ENCODE measurements at regions not wholly inside any gene's neighbourhood (a gene's known extent, or its start where the extent isn't known, plus 50 kb on each side); places are given as distances from the start of the nearest gene placed in this dataset.
"Not testable (repeated sequence)": the region's sequence is repeated elsewhere in the genome, so short reads cannot be mapped to it uniquely, and the experiment has no call there.

- CTCF ChIA-PET; H3K9me3 Mint-ChIP-seq; intact Hi-C loops (cut with micrococcal nuclease); H3K4me1 Mint-ChIP-seq (ENCODE audit: low read depth); DNase-seq; H3K36me3 Mint-ChIP-seq (ENCODE audit: low read depth); H3K27ac Mint-ChIP-seq; H3K4me3 Mint-ChIP-seq: not testable (repeated sequence)
- peaks cover 49% of the 10 kb centered on the region for H3K27me3 Mint-ChIP-seq (ENCODE audit: low read depth)
Measured at GRCh38 chr15:29974056-29974455, 108.7 kb upstream of the GOLGA8J start.

GRCh38 chr15:29972051-29972450, 110.7 kb upstream of the GOLGA8J start:
- intact Hi-C loops (cut with micrococcal nuclease), result no loop called here
- Mint-ChIP-seq H3K9me3 (no peaks in the 10 kb centered on the region), H3K36me3 (ENCODE audit: low read depth) (no peaks in the 10 kb centered on the region), H3K27me3 (ENCODE audit: low read depth) (peaks cover 49% of the 10 kb centered on the region), H3K4me1 (ENCODE audit: low read depth) (peaks cover 2% of the 10 kb centered on the region), H3K4me3 (no peak overlapping the region), H3K27ac (no peak overlapping the region)
- DNase-seq, result no peak
- CTCF ChIA-PET, result no interaction called here

- CTCF ChIA-PET, result interaction anchor here (0.7 kb wide), 1 partner anchor 408 kb away, joined by 3 read pairs; no protein-coding TSS in a partner anchor
- H3K27ac Mint-ChIP-seq, result no peak overlapping the region
- no peak for DNase-seq
- intact Hi-C loops (cut with micrococcal nuclease), result no loop called here
- peaks cover 58% of the 10 kb centered on the region for H3K27me3 Mint-ChIP-seq (ENCODE audit: low read depth)
- H3K4me1 Mint-ChIP-seq (ENCODE audit: low read depth), result peaks cover 2% of the 10 kb centered on the region
- no peak overlapping the region for H3K4me3 Mint-ChIP-seq
- no peaks in the 10 kb centered on the region for H3K9me3 Mint-ChIP-seq
- no peaks in the 10 kb centered on the region for H3K36me3 Mint-ChIP-seq (ENCODE audit: low read depth)
Measured at GRCh38 chr15:29970402-29970695, 112.4 kb upstream of the GOLGA8J start.

- Mint-ChIP-seq H3K4me3 (no peak overlapping the region), H3K4me1 (ENCODE audit: low read depth) (peaks cover 2% of the 10 kb centered on the region), H3K9me3 (no peaks in the 10 kb centered on the region), H3K27me3 (ENCODE audit: low read depth) (peaks cover 58% of the 10 kb centered on the region), H3K36me3 (ENCODE audit: low read depth) (no peaks in the 10 kb centered on the region), H3K27ac (no peak overlapping the region)
- CTCF ChIA-PET, result interaction anchor here (0.7 kb wide), 1 partner anchor 407 kb away, joined by 3 read pairs; no protein-coding TSS in a partner anchor
- no peak for DNase-seq
- intact Hi-C loops (cut with micrococcal nuclease), result no loop called here
Measured at GRCh38 chr15:29969562-29970401, 113.0 kb upstream of the GOLGA8J start.

GRCh38 chr15:29968895-29969561, 113.7 kb upstream of the GOLGA8J start:
- no peak overlapping the region for H3K27ac Mint-ChIP-seq
- DNase-seq, result no peak
- peaks cover 2% of the 10 kb centered on the region for H3K4me1 Mint-ChIP-seq (ENCODE audit: low read depth)
- intact Hi-C loops (cut with micrococcal nuclease), result no loop called here
- CTCF ChIA-PET, result no interaction called here
- no peaks in the 10 kb centered on the region for H3K9me3 Mint-ChIP-seq
- H3K4me3 Mint-ChIP-seq, result no peak overlapping the region
- no peaks in the 10 kb centered on the region for H3K36me3 Mint-ChIP-seq (ENCODE audit: low read depth)
- peaks cover 53% of the 10 kb centered on the region for H3K27me3 Mint-ChIP-seq (ENCODE audit: low read depth)

GRCh38 chr15:29968099-29968894, 114.5 kb upstream of the GOLGA8J start:
- CTCF ChIA-PET, result no interaction called here
- Mint-ChIP-seq H3K4me1 (ENCODE audit: low read depth) (peaks cover 2% of the 10 kb centered on the region), H3K4me3 (no peak overlapping the region), H3K27ac (no peak overlapping the region), H3K36me3 (ENCODE audit: low read depth) (no peaks in the 10 kb centered on the region), H3K9me3 (no peaks in the 10 kb centered on the region), H3K27me3 (ENCODE audit: low read depth) (peaks cover 53% of the 10 kb centered on the region)
- intact Hi-C loops (cut with micrococcal nuclease), result no loop called here
- DNase-seq, result no peak

GRCh38 chr15:29962407-29962806, 120.3 kb upstream of the GOLGA8J start:
- Mint-ChIP-seq H3K27me3 (ENCODE audit: low read depth) (peaks cover 42% of the 10 kb centered on the region), H3K27ac (no peak overlapping the region), H3K4me3 (no peak overlapping the region), H3K9me3 (no peaks in the 10 kb centered on the region), H3K4me1 (ENCODE audit: low read depth) (no peaks in the 10 kb centered on the region), H3K36me3 (ENCODE audit: low read depth) (no peaks in the 10 kb centered on the region)
- DNase-seq, result no peak
- intact Hi-C loops (cut with micrococcal nuclease), result no loop called here
- CTCF ChIA-PET, result no interaction called here

GRCh38 chr15:29959384-29960137, 123.2 kb upstream of the GOLGA8J start:
- Mint-ChIP-seq H3K27me3 (ENCODE audit: low read depth) (peaks cover 29% of the 10 kb centered on the region), H3K4me3 (no peak overlapping the region), H3K9me3 (no peaks in the 10 kb centered on the region), H3K4me1 (ENCODE audit: low read depth) (no peaks in the 10 kb centered on the region), H3K36me3 (ENCODE audit: low read depth) (no peaks in the 10 kb centered on the region), H3K27ac (no peak overlapping the region)
- intact Hi-C loops (cut with micrococcal nuclease), result no loop called here
- no peak for DNase-seq
- CTCF ChIA-PET, result no interaction called here

GRCh38 chr15:29952225-29952624, 130.0 kb upstream of the TJP1 start:
- peaks cover 3% of the 10 kb centered on the region for H3K27me3 Mint-ChIP-seq (ENCODE audit: low read depth)
- CTCF ChIA-PET, result no interaction called here
- no peak overlapping the region for H3K27ac Mint-ChIP-seq
- H3K4me1 Mint-ChIP-seq (ENCODE audit: low read depth), result no peaks in the 10 kb centered on the region
- H3K36me3 Mint-ChIP-seq (ENCODE audit: low read depth), result no peaks in the 10 kb centered on the region
- H3K4me3 Mint-ChIP-seq, result no peak overlapping the region
- intact Hi-C loops (cut with micrococcal nuclease), result no loop called here
- no peaks in the 10 kb centered on the region for H3K9me3 Mint-ChIP-seq
- no peak for DNase-seq

GRCh38 chr15:29945943-29946596, 123.8 kb upstream of the TJP1 start:
- H3K27me3 Mint-ChIP-seq (ENCODE audit: low read depth), result peaks cover 13% of the 10 kb centered on the region
- no peak overlapping the region for H3K4me3 Mint-ChIP-seq
- no peaks in the 10 kb centered on the region for H3K4me1 Mint-ChIP-seq (ENCODE audit: low read depth)
- H3K27ac Mint-ChIP-seq, result no peak overlapping the region
- DNase-seq, result no peak
- CTCF ChIA-PET, result interaction anchor here (0.6 kb wide), 1 partner anchor 1322 kb away, joined by 4 read pairs; no protein-coding TSS in a partner anchor
- no peaks in the 10 kb centered on the region for H3K36me3 Mint-ChIP-seq (ENCODE audit: low read depth)
- no peaks in the 10 kb centered on the region for H3K9me3 Mint-ChIP-seq
- intact Hi-C loops (cut with micrococcal nuclease), result no loop called here

- no peaks in the 10 kb centered on the region for H3K36me3 Mint-ChIP-seq (ENCODE audit: low read depth)
- H3K27ac Mint-ChIP-seq, result no peak overlapping the region
- no peaks in the 10 kb centered on the region for H3K9me3 Mint-ChIP-seq
- H3K4me3 Mint-ChIP-seq, result no peak overlapping the region
- H3K4me1 Mint-ChIP-seq (ENCODE audit: low read depth), result no peaks in the 10 kb centered on the region
- CTCF ChIA-PET, result no interaction called here
- DNase-seq, result no peak
- intact Hi-C loops (cut with micrococcal nuclease), result no loop called here
- peaks cover 15% of the 10 kb centered on the region for H3K27me3 Mint-ChIP-seq (ENCODE audit: low read depth)
Measured at GRCh38 chr15:29944925-29945324, 122.7 kb upstream of the TJP1 start.

GRCh38 chr15:29942548-29942947, 120.3 kb upstream of the TJP1 start:
- no peaks in the 10 kb centered on the region for H3K9me3 Mint-ChIP-seq
- H3K36me3 Mint-ChIP-seq (ENCODE audit: low read depth), result no peaks in the 10 kb centered on the region
- peaks cover 14% of the 10 kb centered on the region for H3K27me3 Mint-ChIP-seq (ENCODE audit: low read depth)
- no peak for DNase-seq
- no peaks in the 10 kb centered on the region for H3K4me1 Mint-ChIP-seq (ENCODE audit: low read depth)
- H3K27ac Mint-ChIP-seq, result no peak overlapping the region
- intact Hi-C loops (cut with micrococcal nuclease), result no loop called here
- H3K4me3 Mint-ChIP-seq, result no peak overlapping the region
- CTCF ChIA-PET, result no interaction called here
